ENCODE measurements at regions not wholly inside any gene's neighbourhood (a gene's known extent, or its start where the extent isn't known, plus 50 kb on each side); places are given as distances from the start of the nearest gene placed in this dataset.

GRCh38 chr1:60679524-60680375 lies 402.6 kb upstream of the NFIA start:
- Histone ChIP-seq H2AFZ (ENCODE audit: low read length) (no peak overlapping the region), H4K91ac (replicated peaks; ENCODE audit: insufficient read length, low read length) (no peak overlapping the region), H2BK5ac (ENCODE audit: low read depth, low read length) (no peak overlapping the region), H3K56ac (replicated peaks; ENCODE audit: insufficient read length, low read depth, low read length) (no peak overlapping the region), H3K36me3 (ENCODE audit: control insufficient read depth in 2 of 4, insufficient read depth in 4 of 4, low read length in 3 of 4) (no peaks in the 10 kb centered on the region), H3K79me2 (ENCODE audit: control insufficient read depth in 1 of 2, insufficient read depth in 2 of 2, low read length in 2 of 2) (no peaks in the 10 kb centered on the region), H3K18ac (ENCODE audit: extremely low read depth, low read length) (no peak overlapping the region), H2BK15ac (ENCODE audit: low read length) (no peak overlapping the region), H3K79me1 (ENCODE audit: low read depth, low read length) (no peaks in the 10 kb centered on the region), H3K4me3 (ENCODE audit: extremely low read depth in 1 of 4, insufficient read depth in 2 of 4, low read depth in 3 of 4, low read length in 4 of 4) (no peak overlapping the region), H2BK120ac (replicated peaks; ENCODE audit: low read depth, low read length) (no peak overlapping the region), H3K23ac (ENCODE audit: insufficient read length) (no peak overlapping the region), H3K4ac (replicated peaks; ENCODE audit: insufficient read length, low read depth, low read length) (no peak overlapping the region), H4K20me1 (replicated peaks in 1 of 2; ENCODE audit: control insufficient read depth in 1 of 2, insufficient read depth in 2 of 2, low read length in 2 of 2) (no peaks in the 10 kb centered on the region), H2BK20ac (ENCODE audit: low read length) (no peak overlapping the region; the same call in 1 of the 2 replicates), H2BK12ac (ENCODE audit: low read depth, low read length) (no peak overlapping the region), H2AK5ac (ENCODE audit: low read depth, low read length) (no peak overlapping the region), H3K14ac (ENCODE audit: insufficient read length) (no peak overlapping the region), H3K23me2 (ENCODE audit: low read depth, low read length) (no peaks in the 10 kb centered on the region; the same call in 1 of the 2 replicates), H3K27me3 (replicated peaks in 1 of 4; ENCODE audit: control insufficient read depth in 3 of 4, extremely low read depth in 1 of 4, insufficient read depth in 3 of 4, low read length in 3 of 4) (no peaks in the 10 kb centered on the region), H4K5ac (ENCODE audit: insufficient read length, low read depth, low read length) (no peak overlapping the region), H3K27ac (ENCODE audit: low read depth, low read length) (no peak overlapping the region), H3K9ac (replicated peaks in 1 of 4; ENCODE audit: extremely low read depth in 1 of 4, low read depth in 3 of 4, low read length in 3 of 4) (no peak overlapping the region), H3K4me2 (ENCODE audit: insufficient read depth in 1 of 2, low read depth in 2 of 2, low read length in 2 of 2) (no peak overlapping the region), H3K9me3 (ENCODE audit: insufficient read depth in 2 of 2, low read depth in 1 of 2, low read length in 1 of 2) (no peaks in the 10 kb centered on the region), H3K4me1 (replicated peaks in 1 of 4; ENCODE audit: control insufficient read depth in 3 of 4, insufficient read depth in 4 of 4, low read length in 3 of 4) (peaks cover 0 to 1% (median 0%) of the 10 kb centered on the region in 4 experiments; a peak in 2 of 7 replicates), H4K8ac (ENCODE audit: extremely low read depth, insufficient read depth, low read length) (no peak overlapping the region)
- POLR2A ChIA-PET (ENCODE audit: partially characterized antibody), result no interaction called here
- WGBS, 2 experiments (ENCODE audit: extremely low coverage in 1 of 2, insufficient coverage in 1 of 2, insufficient read length in 1 of 2, insufficient replicate concordance in 2 of 2, low coverage in 1 of 2, low lambda C conversion rate in 2 of 2, missing lambda C conversion rate in 1 of 2), result 70% methylated on average over 7 of the region's 7 CpGs; no CpG with 5 or more reads in 1 of the 2 experiments
- DNase-seq (ENCODE audit: low read depth in 1 of 2, low spot score in 2 of 2) (no peak), FAIRE-seq (no peak)
- CTCF ChIA-PET (ENCODE audit: partially characterized antibody), result interaction anchor here (1.1 kb wide), 1 partner anchor 10 kb away, joined by 3 read pairs; no protein-coding TSS in a partner anchor
- TF ChIP-seq BRCA1 (IDR thresholded peaks at IDR 0.05; ENCODE audit: low read depth, low read length) (no peak), TAF1 (IDR thresholded peaks at IDR 0.05; ENCODE audit: low read depth, low read length) (no peak), HDAC2 (IDR thresholded peaks at IDR 0.05; ENCODE audit: borderline replicate concordance in 1 of 2, low read depth in 2 of 2, low read length in 2 of 2) (no peak), CHD2 (IDR thresholded peaks at IDR 0.05; ENCODE audit: low read length) (no peak), EP300 (IDR thresholded peaks at IDR 0.05; ENCODE audit: borderline replicate concordance in 1 of 2, low read depth in 2 of 2, low read length in 2 of 2) (no peak), SIN3A (conservative IDR thresholded peaks at IDR 0.05 in 1 of 2, IDR thresholded peaks at IDR 0.05 in 1 of 2; ENCODE audit: low read depth in 1 of 2, low read length in 2 of 2) (no peak), SIX5 (IDR thresholded peaks at IDR 0.05; ENCODE audit: low read depth, low read length) (no peak), TAF7 (optimal IDR thresholded peaks at IDR 0.05; ENCODE audit: borderline replicate concordance, low read depth, low read length) (no peak), HDAC6 (IDR thresholded peaks at IDR 0.05; ENCODE audit: low read depth, low read length) (no peak), CEBPB (IDR thresholded peaks at IDR 0.05; ENCODE audit: low read depth, low read length) (no peak), SP1 (IDR thresholded peaks at IDR 0.05; ENCODE audit: low read depth, low read length) (no peak), CTBP2 (IDR thresholded peaks at IDR 0.05; ENCODE audit: borderline replicate concordance, insufficient read depth, insufficient read length, low read length) (no peak), YY1 (IDR thresholded peaks at IDR 0.05; ENCODE audit: low read depth, low read length) (no peak)
